HG02870 (cell line): ENCODE measurements at regions not wholly inside any gene's neighbourhood (a gene's known extent, or its start where the extent isn't known, plus 50 kb on each side); places are given as distances from the start of the nearest gene placed in this dataset.

Experiments
- ATAC-seq: cut with Tn5 transposase; IDR thresholded peaks from one replicate; pipeline ENCODE4 v1.9.1; 2021; ENCODE audit warnings: mild to moderate bottlenecking, moderate library complexity; ENCODE audit not compliant: unreplicated experiment

DNA sequence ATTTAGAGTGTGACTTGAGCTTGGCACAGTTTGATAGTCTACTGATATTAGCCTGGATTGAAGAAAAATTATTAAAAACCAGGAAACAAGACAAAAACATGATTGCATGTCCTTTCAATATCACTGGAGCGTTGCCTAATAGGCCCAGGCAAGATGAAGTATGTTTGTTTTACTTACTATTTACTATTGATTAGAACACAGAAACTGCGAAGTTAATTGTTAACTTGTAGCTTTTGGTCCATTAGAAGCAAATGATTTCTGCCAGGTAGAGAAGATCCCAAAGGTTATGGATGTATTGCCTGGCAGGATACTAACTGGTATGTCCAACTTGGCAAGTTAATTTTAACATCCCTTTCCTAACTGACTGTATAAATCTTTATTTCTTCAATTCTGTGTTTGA lies 268.9 kb downstream of the ETNK1 start:
- no peak for ATAC-seq

DNA sequence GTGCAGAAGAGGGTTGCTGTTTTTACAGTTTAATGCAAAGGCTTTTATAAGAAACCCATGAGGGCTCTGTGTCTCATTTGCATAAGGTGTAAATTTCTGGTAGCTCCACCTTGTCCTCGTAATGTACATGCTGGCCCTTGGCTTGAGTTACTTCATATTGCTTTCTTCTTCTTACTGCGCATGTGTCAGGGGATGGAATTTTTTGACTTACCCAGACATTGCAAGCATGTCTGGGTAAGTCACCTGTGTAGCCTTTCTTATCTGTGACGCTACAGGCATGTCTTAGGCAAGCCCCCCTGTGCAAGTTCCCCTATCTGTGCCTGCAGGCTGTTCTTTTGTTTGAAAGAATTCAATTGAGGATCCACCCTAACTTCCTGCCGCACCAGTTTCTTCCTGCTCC lies 274.2 kb downstream of the ETNK1 start:
- no peak for ATAC-seq

DNA sequence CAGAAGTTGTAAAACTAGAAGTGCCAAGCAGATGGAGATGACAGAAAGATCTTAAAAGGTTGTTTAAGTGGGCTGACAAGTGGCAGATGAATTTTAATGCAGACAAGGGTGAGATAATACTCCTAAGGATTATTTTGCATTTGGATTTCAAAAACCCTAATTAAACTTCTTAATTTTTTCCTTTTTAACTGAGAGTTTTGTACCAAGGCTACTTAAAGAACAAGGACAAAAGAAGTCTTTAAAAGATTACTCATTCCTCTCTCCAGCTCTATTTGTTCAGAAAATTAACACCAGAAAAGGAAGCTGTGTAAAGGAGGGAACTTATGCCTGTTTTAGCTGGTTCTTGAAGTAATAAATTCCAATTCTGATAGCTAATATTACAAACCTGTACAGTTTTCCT lies 275.4 kb downstream of the ETNK1 start:
- ATAC-seq = no peak

DNA sequence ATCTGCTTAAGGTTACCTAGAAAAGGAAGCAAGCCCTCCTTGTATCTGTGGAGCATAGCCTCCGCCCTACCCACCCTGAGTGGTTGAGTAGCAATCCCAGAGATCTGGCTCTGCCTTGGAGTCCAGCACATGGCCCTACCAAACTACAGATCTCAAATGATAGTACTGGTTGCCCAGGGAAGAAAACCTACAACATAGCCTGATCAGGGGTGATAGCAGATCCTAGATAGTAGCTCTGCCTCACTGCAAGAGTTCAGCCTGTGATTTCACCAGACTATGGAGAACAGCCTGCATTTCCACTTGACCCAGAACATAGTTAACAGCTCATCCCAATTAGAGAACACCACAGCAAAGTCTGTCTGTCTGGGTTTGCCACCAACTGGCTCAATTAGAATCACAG lies 279.5 kb downstream of the ETNK1 start:
- ATAC-seq = no peak

DNA sequence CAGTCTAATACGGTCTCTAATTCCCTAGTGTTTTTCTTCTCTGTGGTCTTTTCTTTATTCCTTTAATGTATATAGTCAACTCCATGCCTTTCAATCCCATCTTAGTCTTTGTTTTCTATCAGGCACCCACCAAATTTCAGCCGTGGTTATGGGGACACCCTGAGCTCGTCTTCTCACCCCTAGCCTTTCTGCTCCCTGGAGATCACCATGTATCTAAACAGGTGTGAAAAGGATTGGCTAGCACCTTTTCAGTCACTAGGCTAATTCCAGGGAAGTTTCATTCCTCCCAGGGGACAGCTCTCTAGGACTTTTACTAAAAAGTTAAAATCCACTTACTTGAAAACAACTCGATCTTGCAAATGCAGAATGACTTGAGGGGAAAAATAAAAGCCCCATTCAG lies 291.3 kb downstream of the ETNK1 start:
- ATAC-seq = no peak

DNA sequence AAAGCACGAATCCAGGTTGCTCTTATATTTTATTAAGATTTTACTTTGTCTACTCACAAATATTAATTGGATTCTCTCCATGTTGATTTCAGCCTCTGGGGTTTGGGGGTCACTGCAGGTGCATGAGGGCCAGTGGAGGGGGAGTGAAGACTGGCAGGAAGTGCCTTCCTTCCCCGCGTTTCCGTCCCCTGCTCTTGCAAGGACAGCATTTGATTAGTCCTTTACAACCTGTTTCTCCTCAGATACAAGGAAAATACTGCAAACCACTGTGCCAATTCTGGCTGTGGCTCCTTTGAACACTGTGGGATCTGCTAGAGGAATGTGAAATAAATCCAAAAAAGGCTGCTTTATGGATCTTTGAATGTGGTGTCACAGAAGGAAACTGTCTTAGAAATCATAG lies 291.8 kb downstream of the ETNK1 start:
- ATAC-seq = no peak

DNA sequence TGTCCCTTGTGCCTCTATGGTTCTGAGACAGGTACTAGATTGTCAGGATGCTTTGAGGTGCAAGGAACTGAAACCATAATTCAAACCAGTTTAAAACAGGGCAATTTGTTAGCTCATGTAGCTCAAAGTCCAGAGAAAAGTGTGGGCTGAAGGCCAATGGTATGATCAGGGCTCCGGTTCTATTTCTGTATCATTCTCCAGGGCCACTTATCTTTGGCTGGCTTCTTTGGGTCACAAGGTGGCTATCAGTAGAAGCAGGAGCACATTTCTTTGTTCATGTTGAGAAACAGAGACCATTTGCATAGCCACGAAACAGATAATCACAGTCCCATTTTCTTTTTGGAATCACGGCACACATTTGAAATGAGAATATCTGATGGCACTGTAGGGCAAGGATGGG lies 294.9 kb downstream of the ETNK1 start:
- ATAC-seq = no peak

DNA sequence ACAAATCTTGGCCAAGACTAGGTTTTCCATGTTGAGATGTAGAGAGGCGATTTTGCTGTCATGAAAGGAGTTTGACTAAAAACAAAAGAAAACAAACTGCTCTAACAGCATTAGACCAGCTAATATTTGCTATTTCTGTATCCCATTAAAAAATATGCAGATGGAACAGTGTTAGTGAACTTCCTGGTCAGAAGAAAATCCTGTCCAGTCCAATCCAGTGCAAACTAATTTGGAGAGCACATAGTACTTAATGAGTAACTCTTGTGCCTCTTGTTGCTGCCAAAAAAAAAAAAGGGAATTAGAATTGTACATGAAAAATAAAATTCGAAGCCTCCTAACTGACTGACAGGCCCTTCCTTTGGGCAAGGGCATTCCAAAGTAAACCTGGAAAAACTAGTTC lies 298.8 kb downstream of the ETNK1 start:
- ATAC-seq = no peak

DNA sequence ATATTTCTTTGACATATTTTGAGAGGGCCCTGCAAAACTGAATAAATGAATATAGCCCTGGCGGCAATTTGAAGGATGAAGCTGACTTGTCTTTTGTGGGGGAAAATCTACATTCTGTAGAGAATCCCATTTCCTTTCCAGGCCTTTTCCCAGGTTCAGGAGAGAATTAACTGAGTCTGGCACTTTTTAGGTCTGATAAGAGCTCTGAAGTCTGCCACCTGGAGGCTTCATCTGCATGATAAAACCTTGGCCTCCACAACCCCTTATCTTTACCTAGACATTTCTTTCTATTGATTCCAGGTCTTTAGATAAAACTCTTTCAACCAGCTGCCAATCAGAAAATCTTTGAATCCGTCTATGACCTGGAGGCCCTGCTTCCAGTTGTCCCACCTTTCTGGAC lies 299.4 kb downstream of the ETNK1 start:
- ATAC-seq = no peak

DNA sequence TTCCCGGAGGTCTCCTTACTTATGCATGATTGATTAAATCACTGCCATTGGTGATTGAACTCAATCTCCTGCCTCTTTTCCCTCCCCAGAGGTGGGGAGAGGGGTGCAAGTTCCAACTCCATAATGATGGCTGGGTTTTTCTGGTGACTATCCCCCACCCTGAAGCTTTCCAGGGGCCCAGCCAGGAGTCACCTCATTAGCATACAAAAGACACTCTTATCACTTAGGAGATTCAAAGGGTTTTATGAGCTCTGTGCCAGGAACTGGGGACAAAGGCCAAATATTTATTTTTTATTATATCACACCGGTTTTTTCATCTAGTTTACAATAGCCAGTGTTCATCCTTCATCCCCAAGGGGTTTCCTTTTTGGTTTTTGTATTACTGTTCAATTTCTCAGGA lies 300.7 kb downstream of the ETNK1 start:
- ATAC-seq = no peak

DNA sequence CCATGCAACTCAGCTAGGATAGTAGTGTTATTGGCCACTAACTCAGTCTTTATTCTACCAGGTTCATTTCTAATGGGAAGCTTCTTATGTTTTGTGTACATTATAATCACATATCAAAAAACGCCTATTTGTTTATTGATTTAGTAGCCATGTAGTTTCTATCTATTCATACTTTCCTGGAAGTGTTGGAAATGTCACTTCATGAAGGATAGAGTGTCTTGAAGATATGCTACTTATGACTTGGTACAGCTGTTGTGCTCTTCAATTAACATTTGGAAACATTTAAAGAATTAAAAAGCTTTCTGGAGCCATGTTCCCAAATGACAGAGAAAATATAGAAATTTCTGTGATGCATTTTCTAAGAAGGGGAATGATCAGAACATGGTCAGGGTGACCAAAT lies 307.5 kb downstream of the ETNK1 start:
- ATAC-seq = no peak

DNA sequence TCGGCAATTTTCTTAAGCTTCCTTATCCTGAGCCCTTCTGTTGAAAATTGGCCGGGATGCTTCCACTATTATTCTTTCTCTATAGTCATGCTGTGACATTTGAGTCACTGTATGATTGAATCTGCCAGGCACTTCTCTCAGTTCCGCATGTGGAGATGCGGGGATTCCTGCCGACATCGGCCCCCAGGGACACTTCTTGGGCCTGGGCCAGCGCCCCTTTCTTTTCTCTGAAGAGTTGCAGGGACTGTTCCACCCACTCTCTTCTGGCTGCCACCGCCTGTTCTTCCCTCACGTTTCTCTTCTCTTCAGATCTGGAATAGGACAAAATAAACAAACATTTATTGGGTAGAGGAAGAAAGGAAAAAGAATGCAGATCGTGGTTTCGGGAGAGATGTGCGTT lies 310.1 kb downstream of the ETNK1 start:
- no peak for ATAC-seq

DNA sequence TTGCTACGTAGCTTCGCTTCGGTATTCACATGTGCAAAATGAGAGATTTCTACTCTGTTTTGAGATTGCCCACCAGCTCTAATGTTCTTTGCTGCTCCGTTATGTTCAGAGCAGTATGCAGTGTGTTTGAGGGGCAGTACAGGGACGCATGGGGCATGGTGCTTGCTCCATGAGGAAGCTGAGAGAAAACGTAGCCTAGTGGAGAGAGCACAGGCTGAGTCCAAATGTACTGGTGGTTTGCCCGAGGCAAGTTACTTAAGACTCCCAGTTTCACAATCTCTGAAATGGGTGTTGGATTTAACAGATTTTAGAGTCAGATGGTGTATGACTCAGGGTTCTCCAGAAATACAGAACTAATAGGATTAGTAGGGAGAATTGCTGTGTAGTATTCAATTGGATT lies 310.5 kb downstream of the ETNK1 start:
- no peak for ATAC-seq

DNA sequence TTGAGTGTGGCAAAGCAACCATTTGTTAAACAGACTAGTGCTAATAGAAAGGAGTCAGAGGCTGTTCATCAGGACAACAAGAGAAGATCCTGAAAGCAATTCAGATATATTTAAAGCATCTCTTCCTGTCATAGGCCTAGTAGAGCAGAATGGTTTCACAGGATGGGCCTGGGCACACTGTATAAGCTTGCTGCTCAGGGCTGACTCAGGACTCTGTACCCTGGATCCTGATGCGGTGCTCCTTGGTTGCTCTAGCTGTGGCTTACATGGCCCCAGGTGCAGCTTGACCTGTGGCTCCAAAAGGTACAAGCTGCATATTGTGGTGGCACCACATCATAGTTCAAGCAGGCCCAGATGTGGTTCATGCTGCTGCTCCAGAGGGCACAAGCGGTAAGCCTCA lies 313.4 kb downstream of the ETNK1 start:
- ATAC-seq = no peak

DNA sequence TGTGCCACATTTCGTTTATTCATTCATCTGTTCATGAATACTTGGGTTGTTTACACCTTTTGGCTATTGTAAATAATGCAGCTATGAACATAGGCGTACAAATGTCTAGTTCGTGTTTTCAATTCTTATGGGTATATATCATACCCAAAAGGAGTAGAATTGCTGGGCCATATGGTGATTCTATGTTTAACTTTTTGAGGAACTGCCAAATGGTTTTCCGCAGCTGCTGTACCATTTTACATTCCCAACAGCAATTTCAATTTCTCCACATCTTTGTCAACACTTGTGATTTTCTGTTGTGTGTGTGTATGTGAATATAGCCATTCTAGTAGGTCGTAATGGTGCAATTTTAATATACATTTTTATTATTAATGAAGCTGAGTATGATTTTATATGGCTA lies 326.2 kb downstream of the ETNK1 start:
- no peak for ATAC-seq

DNA sequence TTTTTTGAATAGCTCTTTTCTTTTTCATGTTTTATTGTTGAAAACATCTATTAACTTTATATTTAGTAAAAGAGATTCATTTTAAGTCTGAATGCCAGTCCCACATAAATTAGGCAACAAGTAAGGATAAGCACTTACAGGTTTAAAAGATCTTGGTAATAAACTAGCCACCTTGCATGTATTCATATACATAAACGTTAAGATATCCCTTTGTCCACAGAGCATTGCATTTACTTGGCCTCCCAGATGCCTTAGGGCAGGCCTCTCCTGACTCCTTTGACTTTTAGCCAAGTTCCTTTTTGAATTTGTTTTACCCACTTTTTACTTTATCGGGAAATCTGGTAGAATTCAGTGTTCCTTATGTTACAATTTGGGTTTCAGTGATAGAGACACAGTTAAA lies 331.7 kb downstream of the ETNK1 start:
- no peak for ATAC-seq

DNA sequence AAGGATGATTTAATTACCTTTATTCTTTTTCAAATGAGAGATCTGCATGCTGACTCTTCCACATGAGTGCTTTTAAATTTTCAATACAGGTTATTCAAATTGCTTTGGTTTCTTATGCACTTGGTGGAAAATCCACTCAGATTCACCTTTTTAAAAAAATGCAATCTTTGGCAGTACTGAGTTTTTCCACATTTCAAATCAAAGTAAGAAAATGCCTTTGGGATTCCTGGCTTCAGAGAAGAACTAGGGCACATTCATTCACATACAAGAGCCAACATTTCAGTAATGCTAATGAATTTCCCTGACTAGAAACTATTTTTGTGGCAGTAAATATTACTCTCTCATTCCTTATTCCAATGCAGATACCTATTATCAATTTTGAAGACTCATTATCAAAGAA lies 342.2 kb downstream of the ETNK1 start:
- ATAC-seq = no peak

DNA sequence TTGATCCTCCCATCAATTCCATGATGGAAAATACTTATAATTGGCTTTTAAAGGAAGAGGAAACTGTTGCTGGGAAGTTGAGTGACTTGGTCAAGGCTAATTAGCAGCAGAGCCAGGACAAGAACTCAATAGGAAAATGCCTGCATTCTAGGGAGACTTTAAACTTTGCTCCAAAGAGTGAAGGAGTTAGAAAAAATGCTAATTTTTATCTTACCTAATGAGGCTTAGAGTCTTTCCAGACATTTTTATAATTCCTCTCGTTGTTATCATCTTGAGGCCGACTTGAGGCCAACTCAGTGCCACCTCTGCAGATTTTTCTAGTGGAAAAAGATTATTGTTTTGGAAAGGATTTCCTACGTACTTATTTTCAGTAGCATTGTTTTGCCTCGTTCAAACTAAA lies 344.6 kb downstream of the ETNK1 start:
- ATAC-seq = no peak

DNA sequence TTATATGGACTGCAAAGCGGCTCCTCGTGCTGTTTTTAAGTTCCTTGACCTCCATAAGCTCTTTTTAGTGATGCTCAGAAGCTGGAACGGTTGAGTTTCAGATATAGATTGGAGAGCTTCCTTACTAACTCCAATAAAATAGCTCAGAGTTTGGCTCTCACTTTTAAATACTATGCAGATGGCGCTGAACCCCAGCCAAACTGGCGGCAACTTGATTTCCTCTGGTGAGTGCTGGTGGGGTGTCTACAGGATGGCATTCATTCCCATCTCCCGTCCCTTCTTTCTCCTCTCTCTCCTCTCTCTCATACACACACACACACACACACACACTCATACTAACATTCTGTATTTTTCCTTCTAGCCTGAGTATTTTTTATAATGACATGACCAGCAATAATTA lies 346.3 kb downstream of the ETNK1 start:
- ATAC-seq = no peak

DNA sequence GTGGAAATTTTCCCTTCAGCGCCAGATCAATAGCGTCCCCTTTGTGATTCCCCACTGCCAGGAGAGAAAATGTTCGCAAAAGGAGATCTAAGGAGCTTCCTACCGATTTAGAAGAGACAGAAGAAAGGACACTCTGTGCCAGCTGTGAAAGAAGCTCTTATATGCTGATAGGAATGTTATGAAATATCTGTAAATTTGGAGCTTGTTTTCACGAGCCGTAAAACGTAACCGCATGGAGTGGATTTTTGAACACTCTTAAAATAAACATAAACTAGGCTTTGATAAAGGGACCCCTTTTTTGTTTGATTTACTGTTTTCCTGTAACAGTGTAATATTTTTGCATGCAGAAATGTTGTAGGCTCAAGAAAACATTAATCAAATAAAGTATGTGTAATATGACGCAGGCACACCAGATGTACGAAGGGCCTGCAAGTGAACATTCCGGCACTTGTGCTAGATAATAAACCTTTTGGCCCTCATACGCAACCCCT lies 346.8 kb downstream of the ETNK1 start:
- no peak for ATAC-seq

DNA sequence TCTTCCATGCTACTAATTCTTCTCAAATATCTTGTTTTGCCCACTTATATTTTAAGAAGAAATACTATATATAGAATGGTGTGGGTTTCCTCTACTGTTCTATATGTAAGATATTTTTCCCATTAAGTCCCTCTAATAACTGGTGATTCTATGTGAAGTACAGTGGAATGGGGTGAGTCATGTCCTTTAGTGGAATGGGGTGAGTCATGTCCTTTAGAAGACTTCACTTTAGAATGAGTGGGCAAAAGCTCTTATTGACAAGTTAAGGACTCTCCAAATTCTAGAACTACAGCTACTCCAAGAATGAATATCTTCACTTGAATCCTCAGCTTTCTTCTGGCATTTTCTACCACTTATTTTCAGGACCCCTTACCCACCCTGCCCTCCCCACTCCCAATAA lies 349.9 kb downstream of the ETNK1 start:
- ATAC-seq = no peak

DNA sequence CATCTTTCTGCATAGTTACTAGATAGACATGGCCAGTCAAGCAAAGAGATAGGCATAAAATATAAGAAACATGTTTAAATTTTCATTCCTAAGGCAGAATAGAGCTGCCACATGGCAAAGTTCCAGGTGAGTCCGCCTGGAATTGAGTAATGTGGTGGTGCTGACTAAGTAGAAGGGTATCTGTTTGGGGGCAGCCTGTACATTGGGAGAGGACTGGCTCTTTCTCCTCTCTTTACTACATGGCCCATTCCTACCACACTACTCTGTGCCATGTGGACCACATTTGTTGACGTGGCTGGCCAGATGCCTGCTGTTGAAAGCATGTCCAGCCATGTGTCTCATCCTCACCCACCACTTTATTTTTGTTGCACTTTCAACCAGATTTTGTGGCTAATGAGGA lies 354.0 kb downstream of the ETNK1 start:
- no peak for ATAC-seq

DNA sequence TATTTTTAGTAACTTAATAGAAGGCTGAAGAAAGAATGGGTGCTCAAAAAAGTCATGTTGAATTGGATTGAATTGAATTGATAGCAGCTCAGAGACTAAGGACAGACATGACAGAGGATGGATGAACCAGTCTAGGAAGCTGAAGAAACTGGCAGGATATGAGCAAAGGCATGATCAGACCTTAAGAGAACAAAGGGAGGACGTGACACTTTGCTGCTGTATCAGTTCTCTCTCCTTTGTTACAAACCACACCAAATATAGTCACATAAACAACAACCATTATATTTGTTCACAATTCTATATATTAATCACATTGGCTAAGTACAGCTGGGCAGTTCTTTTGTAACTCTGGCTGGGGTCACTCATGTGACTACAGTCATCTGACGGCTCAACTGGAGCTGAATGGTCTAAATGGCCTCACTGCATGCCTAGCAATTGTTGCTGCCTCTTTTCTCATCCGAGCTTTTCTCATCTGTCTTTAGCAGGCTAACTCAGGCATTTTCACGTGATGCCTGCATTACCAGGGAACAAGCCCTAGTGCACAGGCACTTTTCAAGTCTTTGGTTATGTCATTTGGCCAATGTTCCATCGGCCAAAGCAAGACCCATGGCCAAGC lies 355.0 kb downstream of the ETNK1 start:
- no peak for ATAC-seq

DNA sequence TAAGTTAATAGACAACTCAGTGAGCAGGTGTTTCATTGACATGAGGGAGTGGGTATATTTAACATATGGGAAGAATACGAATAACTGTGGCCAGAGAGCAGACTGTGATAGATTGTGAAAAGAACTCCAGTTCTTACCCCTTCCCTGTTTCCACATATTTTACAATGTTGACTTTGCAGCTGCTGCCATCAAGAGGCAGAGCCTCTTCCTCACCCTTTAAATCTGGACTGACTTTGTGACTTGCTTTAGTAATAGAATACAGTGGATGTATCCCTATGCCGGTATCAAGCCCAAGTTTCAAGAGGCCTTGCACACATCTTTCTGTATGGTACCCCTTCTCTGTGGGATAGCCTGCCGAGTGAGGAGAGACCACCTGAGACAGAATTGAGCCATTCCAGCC lies 356.7 kb downstream of the ETNK1 start:
- ATAC-seq = no peak
